Omental fat pad (tissue), 3 donors: ENCODE measurements at regions not wholly inside any gene's neighbourhood (a gene's known extent, or its start where the extent isn't known, plus 50 kb on each side); places are given as distances from the start of the nearest gene placed in this dataset.

ENCODE experiments used
- ATAC-seq: fragments of 150-250 bp; one replicate; pipeline ENCODE4 v1.9.1; 2016; ENCODE audit warnings: mild to moderate bottlenecking, moderate library complexity; ENCODE audit not compliant: low FRiP score
- DNase-seq: peaks from one replicate; pipeline ENCODE4 v3.0.0-alpha.2; 2019; ENCODE audit warnings: low spot score
- TF ChIP-seq, protein P1 (sequence below), 3 donors: fragments of 450-650 bp; IDR thresholded peaks; one replicate each; pipeline ENCODE4 v1.5.1; 2016 to 2017; ENCODE audit warnings: antibody characterized with exemption in 3 of 3, mild to moderate bottlenecking in 3 of 3, moderate library complexity in 2 of 3

DNA sequence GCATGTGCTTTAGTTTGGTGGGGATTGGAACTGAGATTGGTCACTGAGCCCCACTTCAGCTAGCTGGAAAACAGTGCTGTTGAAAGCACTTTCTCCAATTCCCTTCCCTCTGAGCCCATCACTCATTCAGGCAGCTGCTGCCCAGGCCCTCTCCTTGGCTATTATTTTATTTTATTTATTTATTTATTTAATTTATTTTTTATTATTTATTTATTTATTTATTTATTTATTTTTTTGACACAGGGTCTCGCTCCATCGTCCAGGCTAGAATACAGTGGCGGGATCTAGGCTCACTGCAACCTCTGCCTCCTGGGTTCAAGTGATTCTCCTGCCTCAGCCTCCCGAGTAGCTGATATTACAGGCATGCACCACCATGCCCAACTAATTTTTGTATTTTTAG, 51.8 kb upstream of the RBPJ start:
- ATAC-seq: no peak
- TF ChIP-seq, protein P1, sequence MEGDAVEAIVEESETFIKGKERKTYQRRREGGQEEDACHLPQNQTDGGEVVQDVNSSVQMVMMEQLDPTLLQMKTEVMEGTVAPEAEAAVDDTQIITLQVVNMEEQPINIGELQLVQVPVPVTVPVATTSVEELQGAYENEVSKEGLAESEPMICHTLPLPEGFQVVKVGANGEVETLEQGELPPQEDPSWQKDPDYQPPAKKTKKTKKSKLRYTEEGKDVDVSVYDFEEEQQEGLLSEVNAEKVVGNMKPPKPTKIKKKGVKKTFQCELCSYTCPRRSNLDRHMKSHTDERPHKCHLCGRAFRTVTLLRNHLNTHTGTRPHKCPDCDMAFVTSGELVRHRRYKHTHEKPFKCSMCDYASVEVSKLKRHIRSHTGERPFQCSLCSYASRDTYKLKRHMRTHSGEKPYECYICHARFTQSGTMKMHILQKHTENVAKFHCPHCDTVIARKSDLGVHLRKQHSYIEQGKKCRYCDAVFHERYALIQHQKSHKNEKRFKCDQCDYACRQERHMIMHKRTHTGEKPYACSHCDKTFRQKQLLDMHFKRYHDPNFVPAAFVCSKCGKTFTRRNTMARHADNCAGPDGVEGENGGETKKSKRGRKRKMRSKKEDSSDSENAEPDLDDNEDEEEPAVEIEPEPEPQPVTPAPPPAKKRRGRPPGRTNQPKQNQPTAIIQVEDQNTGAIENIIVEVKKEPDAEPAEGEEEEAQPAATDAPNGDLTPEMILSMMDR (IDR thresholded peaks at IDR 0.05): no peak

More for the DNA sequence above, 51.8 kb upstream of the RBPJ start:
- no peak for DNase-seq
